Naive thymus-derived CD4-positive, alpha-beta T cell (primary cell): ENCODE measurements at regions not wholly inside any gene's neighbourhood (a gene's known extent, or its start where the extent isn't known, plus 50 kb on each side); places are given as distances from the start of the nearest gene placed in this dataset.
A peak's percentile ranks its signal among the peaks of the same experiment; 100 is the strongest.

ENCODE experiments used
- ATAC-seq: fragments of 150-1000 bp; cut with Tn5 transposase; 2 replicates; pipeline ENCODE4 v1.10.0; 2021; ENCODE audit warnings: mild to moderate bottlenecking, moderate library complexity
- CTCF ChIA-PET: fragments of 350-600 bp; sonication (Branson Sonifier 250); formaldehyde crosslinking; loops from one replicate; lab custom pipeline; 2021; ENCODE audit warnings: antibody characterized with exemption; lab: Charles Lee
- POLR2A ChIA-PET: fragments of 350-600 bp; sonication (Branson Sonifier 250); formaldehyde crosslinking; loops from one replicate; lab custom pipeline; 2021; ENCODE audit warnings: antibody characterized with exemption, inconsistent platforms; lab: Charles Lee
- DNase-seq, 9 donors: peaks; one replicate each; pipeline versions ENCODE4 v3.0.0 to v3.0.0-alpha.2; 2020 to 2022; ENCODE audit warnings: mixed read lengths in 1 of 9
- H3K27ac ChIP-seq: one replicate; pipeline ENCODE4 v1.7.0; 2013; ENCODE audit warnings: mild to moderate bottlenecking, low read depth, low read length, moderate library complexity
- H3K27me3 ChIP-seq, 2 donors: one replicate each; pipeline ENCODE4 v1.7.0; 2013; ENCODE audit warnings: low read length in 2 of 2, mild to moderate bottlenecking in 2 of 2, moderate library complexity in 2 of 2; ENCODE audit not compliant: control insufficient read depth in 2 of 2, insufficient read depth in 2 of 2
- H3K36me3 ChIP-seq, 3 experiments: 1 replicate in 2 of 3; 2 replicates in 1 of 3; pipeline ENCODE4 v1.7.0; 2013; ENCODE audit warnings: low read length in 3 of 3, mild to moderate bottlenecking in 3 of 3, moderate library complexity in 1 of 3; ENCODE audit not compliant: insufficient read depth in 3 of 3, control insufficient read depth in 2 of 3
- H3K4me1 ChIP-seq, 2 donors: one replicate each; pipeline ENCODE4 v1.7.0; 2013; ENCODE audit warnings: low read length in 2 of 2, mild to moderate bottlenecking in 2 of 2, moderate library complexity in 1 of 2; ENCODE audit not compliant: control insufficient read depth in 2 of 2, insufficient read depth in 2 of 2
- H3K4me3 ChIP-seq: 2 replicates; pipeline ENCODE4 v1.7.0; 2013; ENCODE audit warnings: mild to moderate bottlenecking, low read length
- H3K9me3 ChIP-seq, 3 experiments: 1 replicate in 2 of 3; 2 replicates in 1 of 3; pipeline ENCODE4 v1.7.0; 2013; ENCODE audit warnings: low read length in 3 of 3; ENCODE audit not compliant: control insufficient read depth in 2 of 3
- H3K27ac Mint-ChIP-seq, 9 donors: one replicate each; pipeline ENCODE4 v1.8.0; 2020 to 2022; ENCODE audit warnings: mixed read lengths in 9 of 9, mild to moderate bottlenecking in 8 of 9, moderate library complexity in 5 of 9, inconsistent platforms in 2 of 9
- H3K27me3 Mint-ChIP-seq, 5 donors: one replicate each; pipeline ENCODE4 v1.8.0; 2021 to 2022; ENCODE audit warnings: mixed read lengths in 5 of 5, mild to moderate bottlenecking in 1 of 5
- H3K36me3 Mint-ChIP-seq, 5 donors: one replicate each; pipeline ENCODE4 v1.8.0; 2020 to 2022; ENCODE audit warnings: mixed read lengths in 5 of 5, mild to moderate bottlenecking in 3 of 5, inconsistent platforms in 1 of 5
- H3K4me1 Mint-ChIP-seq, 7 donors: one replicate each; pipeline ENCODE4 v1.8.0; 2020 to 2022; ENCODE audit warnings: mixed read lengths in 7 of 7, mild to moderate bottlenecking in 3 of 7, inconsistent platforms in 1 of 7
- H3K4me3 Mint-ChIP-seq, 10 donors: one replicate each; pipeline ENCODE4 v1.8.0; 2020 to 2022; ENCODE audit warnings: mild to moderate bottlenecking in 10 of 10, mixed read lengths in 10 of 10, moderate library complexity in 6 of 10, inconsistent platforms in 2 of 10
- H3K9me3 Mint-ChIP-seq, 11 donors: one replicate each; pipeline ENCODE4 v1.8.0; 2020 to 2022; ENCODE audit warnings: mixed read lengths in 11 of 11, mild to moderate bottlenecking in 4 of 11, inconsistent platforms in 1 of 11, moderate library complexity in 1 of 11
- intact Hi-C, 2 donors: fragments of 100-400 bp; cut with micrococcal nuclease; formaldehyde crosslinking; loops; one replicate each; pipeline ENCODE4 v1.15.1; 2023

DNA sequence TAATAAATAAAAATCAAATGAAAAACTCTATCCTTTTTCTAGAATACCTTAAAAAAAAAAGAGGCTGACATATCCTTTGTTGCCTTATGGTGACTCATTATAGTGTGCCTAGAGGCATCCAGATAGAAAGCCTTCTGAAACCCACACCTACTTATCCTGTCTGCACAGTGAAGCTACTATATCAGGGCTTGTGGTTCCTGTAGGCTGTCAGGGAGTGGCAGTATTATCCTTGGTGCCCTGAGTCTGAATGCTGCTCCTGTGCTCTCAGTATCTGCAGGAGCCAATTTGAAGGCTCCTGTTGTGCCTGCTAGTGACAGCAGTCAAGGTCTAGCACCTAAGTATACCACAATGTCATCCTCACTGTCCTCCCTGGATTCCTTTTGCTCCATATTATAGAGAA, 168.4 kb upstream of the AVPR1A start:
- DNase-seq (no peak), ATAC-seq (no peak)
- Histone ChIP-seq H3K4me3 (no peak overlapping the region), H3K27ac (no peak overlapping the region), H3K4me1 (no peaks in the 10 kb centered on the region), H3K9me3 (no peaks in the 10 kb centered on the region), H3K27me3 (no peaks in the 10 kb centered on the region), H3K36me3 (no peaks in the 10 kb centered on the region)
- ChIA-PET CTCF (no interaction called here), POLR2A (no interaction called here)
- H3K27me3 Mint-ChIP-seq, result no peaks in the 10 kb centered on the region
- intact Hi-C loops, result no loop called here
- H3K9me3 Mint-ChIP-seq, result peaks cover 0 to 2% (median 0%) of the 10 kb centered on the region in 11 donors
- H3K4me3 Mint-ChIP-seq, result no peak overlapping the region
- H3K4me1 Mint-ChIP-seq, result peaks cover 0 to 10% (median 0%) of the 10 kb centered on the region in 7 donors
- no peak overlapping the region for H3K27ac Mint-ChIP-seq
- H3K36me3 Mint-ChIP-seq, result no peaks in the 10 kb centered on the region

DNA sequence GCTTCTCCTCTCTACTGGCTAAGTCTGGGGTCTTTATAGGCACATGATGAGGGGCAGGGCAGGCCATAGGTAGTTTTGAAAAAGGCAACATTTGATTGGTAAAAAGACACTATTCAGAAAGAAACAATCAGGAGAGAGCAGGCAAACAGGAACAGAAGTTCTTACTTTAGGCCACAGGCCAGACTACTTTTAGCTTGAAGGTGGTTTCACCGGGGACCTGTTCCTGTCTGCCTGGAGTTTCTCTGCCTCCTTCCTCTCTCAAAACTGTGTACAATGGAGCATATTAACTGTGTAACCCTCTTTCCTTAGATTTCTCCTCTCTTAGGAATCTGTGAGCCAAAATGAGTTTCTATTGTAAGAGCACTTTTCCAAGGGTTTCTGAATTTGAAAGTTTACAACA, 167.9 kb upstream of the AVPR1A start:
- ATAC-seq (no peak), DNase-seq (no peak)
- intact Hi-C loops, result no loop called here
- Mint-ChIP-seq H3K36me3 (no peaks in the 10 kb centered on the region), H3K27ac (no peak overlapping the region), H3K4me3 (no peak overlapping the region), H3K9me3 (peaks cover 0 to 2% (median 0%) of the 10 kb centered on the region in 11 donors), H3K27me3 (no peaks in the 10 kb centered on the region), H3K4me1 (peaks cover 0 to 10% (median 0%) of the 10 kb centered on the region in 7 donors)
- no peak overlapping the region for H3K4me3 ChIP-seq
- POLR2A ChIA-PET, result no interaction called here
- no peaks in the 10 kb centered on the region for H3K27me3 ChIP-seq
- H3K9me3 ChIP-seq, result no peaks in the 10 kb centered on the region
- CTCF ChIA-PET, result no interaction called here
- no peak overlapping the region for H3K27ac ChIP-seq
- no peaks in the 10 kb centered on the region for H3K4me1 ChIP-seq
- H3K36me3 ChIP-seq, result no peaks in the 10 kb centered on the region

DNA sequence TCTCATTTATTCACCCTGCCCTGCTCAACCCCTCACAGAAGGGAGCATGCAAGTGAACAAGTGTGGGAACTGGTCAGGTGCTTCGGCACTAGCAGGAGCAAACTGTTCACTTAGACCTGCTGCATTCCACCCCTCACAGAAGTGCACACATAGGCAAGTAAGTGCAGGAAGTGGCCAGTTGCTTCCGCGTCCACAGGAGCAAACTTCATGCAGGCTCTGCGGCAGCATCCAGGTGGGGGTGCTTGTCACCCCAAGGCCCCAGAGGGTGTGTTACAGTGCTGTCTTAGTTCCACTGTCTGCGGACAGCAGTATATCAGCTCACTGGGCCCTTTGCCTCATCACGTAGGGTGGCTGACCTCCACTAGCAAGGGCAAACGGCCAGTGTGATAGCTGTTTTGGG, 167.3 kb upstream of the AVPR1A start:
- H3K4me3 Mint-ChIP-seq, result no peak overlapping the region
- Histone ChIP-seq H3K27ac (no peak overlapping the region), H3K4me3 (no peak overlapping the region), H3K9me3 (no peaks in the 10 kb centered on the region), H3K4me1 (no peaks in the 10 kb centered on the region), H3K36me3 (no peaks in the 10 kb centered on the region), H3K27me3 (no peaks in the 10 kb centered on the region)
- H3K36me3 Mint-ChIP-seq, result no peaks in the 10 kb centered on the region
- no peak overlapping the region for H3K27ac Mint-ChIP-seq
- peaks cover 0 to 2% (median 0%) of the 10 kb centered on the region in 11 donors for H3K9me3 Mint-ChIP-seq
- ChIA-PET CTCF (no interaction called here), POLR2A (no interaction called here)
- peaks cover 0 to 10% (median 0%) of the 10 kb centered on the region in 7 donors for H3K4me1 Mint-ChIP-seq
- intact Hi-C loops, result no loop called here
- DNase-seq (no peak), ATAC-seq (no peak)
- no peaks in the 10 kb centered on the region for H3K27me3 Mint-ChIP-seq

DNA sequence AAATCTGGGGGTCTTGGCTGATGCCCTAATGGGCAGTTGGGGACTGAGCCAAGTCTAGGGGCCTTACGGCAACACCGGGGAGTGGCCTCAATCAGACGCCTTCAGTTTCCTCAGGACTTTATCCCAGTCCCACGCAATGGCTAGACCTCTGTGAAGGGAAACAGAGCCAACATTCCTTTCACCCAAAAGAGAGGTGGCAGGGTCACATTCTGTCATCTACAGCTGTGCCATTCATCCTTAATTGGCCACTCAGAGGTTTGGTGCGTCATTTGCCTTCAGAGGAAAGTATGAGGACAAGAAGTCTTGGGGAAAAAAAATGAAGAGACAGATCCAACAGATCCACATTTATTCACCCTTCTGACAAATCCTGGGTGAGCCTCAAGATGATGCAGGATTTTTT, 166.9 kb upstream of the AVPR1A start:
- no peaks in the 10 kb centered on the region for H3K27me3 ChIP-seq
- H3K4me3 ChIP-seq, result no peak overlapping the region
- H3K4me1 ChIP-seq, result no peaks in the 10 kb centered on the region
- ChIA-PET POLR2A (no interaction called here), CTCF (no interaction called here)
- no peaks in the 10 kb centered on the region for H3K36me3 Mint-ChIP-seq
- H3K9me3 ChIP-seq, result no peaks in the 10 kb centered on the region
- no peaks in the 10 kb centered on the region for H3K27me3 Mint-ChIP-seq
- H3K36me3 ChIP-seq, result no peaks in the 10 kb centered on the region
- DNase-seq (no peak), ATAC-seq (no peak)
- H3K27ac ChIP-seq, result no peak overlapping the region
- H3K9me3 Mint-ChIP-seq, result peaks cover 0 to 2% (median 0%) of the 10 kb centered on the region in 11 donors
- intact Hi-C loops, result no loop called here
- H3K4me1 Mint-ChIP-seq, result peaks cover 0 to 10% (median 0%) of the 10 kb centered on the region in 7 donors
- no peak overlapping the region for H3K4me3 Mint-ChIP-seq
- H3K27ac Mint-ChIP-seq, result no peak overlapping the region

- DNase-seq, result no peak
- Mint-ChIP-seq H3K4me1 (peaks cover 0 to 10% (median 0%) of the 10 kb centered on the region in 7 donors), H3K9me3 (peaks cover 0 to 2% (median 0%) of the 10 kb centered on the region in 11 donors), H3K27ac (no peak overlapping the region), H3K36me3 (no peaks in the 10 kb centered on the region), H3K4me3 (no peak overlapping the region), H3K27me3 (no peaks in the 10 kb centered on the region)
- peak; percentile 29 for ATAC-seq
- Histone ChIP-seq H3K4me3 (no peak overlapping the region), H3K36me3 (no peaks in the 10 kb centered on the region), H3K9me3 (no peaks in the 10 kb centered on the region), H3K27ac (no peak overlapping the region), H3K4me1 (no peaks in the 10 kb centered on the region), H3K27me3 (no peaks in the 10 kb centered on the region)
- ChIA-PET CTCF (no interaction called here), POLR2A (no interaction called here)
- intact Hi-C loops, result no loop called here
Observed at GRCh38 chr12:63317286-63317846, 166.4 kb upstream of the AVPR1A start.

DNA sequence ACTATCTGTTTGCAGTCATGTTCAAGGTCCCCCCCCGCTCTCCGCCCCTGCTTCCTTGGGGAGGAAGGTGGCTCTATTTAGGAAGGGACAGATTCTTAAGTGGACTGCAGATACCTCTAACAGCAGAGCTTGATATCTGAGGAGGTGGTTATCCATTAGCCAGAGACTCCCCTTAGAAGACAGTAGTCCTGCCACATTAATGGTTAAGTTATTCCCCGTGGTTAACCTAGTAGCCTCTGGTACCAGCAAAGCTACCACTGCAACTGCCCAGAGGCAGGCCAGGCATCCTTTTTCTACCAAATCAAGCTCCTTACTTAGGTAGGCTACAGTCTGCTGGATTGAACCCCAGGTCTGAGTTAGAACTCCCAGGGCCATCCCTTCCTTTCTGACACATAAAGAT, 162.1 kb upstream of the AVPR1A start:
- Histone ChIP-seq H3K4me1 (no peaks in the 10 kb centered on the region), H3K27me3 (no peaks in the 10 kb centered on the region), H3K9me3 (no peaks in the 10 kb centered on the region), H3K27ac (no peak overlapping the region), H3K36me3 (no peaks in the 10 kb centered on the region), H3K4me3 (no peak overlapping the region)
- intact Hi-C loops, result no loop called here
- ATAC-seq (no peak), DNase-seq (no peak)
- H3K9me3 Mint-ChIP-seq, result peaks cover 0 to 21% (median 4%) of the 10 kb centered on the region in 11 donors
- peaks cover 0 to 12% (median 0%) of the 10 kb centered on the region in 5 donors for H3K36me3 Mint-ChIP-seq
- ChIA-PET CTCF (no interaction called here), POLR2A (no interaction called here)
- H3K27ac Mint-ChIP-seq, result peak overlapping the region in 1 of 9 donors; percentile 43
- H3K4me3 Mint-ChIP-seq, result no peak overlapping the region
- H3K4me1 Mint-ChIP-seq, result no peaks in the 10 kb centered on the region
- peaks cover 0 to 6% (median 0%) of the 10 kb centered on the region in 5 donors for H3K27me3 Mint-ChIP-seq

DNA sequence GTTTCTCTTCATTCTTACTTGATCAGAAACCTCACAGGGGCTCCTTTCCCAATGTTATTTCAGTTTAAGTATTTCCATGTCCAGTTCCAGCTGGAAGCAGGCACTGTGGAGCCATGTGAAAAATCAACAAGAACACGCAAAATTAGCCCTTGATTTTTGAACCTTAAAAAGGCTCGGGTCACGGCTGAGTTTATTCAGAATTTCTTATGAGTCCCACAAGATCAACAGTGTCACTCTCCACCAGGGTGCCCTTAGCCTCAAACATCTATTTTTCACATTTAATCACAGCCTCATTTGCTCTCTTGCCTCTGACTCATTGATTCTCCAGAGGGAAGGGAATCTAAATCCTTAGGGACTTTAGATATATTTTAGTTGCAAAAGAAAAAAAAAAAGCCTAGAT, 157.7 kb upstream of the AVPR1A start:
- no peak overlapping the region for H3K4me3 Mint-ChIP-seq
- H3K9me3 Mint-ChIP-seq, result peaks cover 0 to 21% (median 3%) of the 10 kb centered on the region in 11 donors
- intact Hi-C loops, result no loop called here
- Histone ChIP-seq H3K9me3 (no peaks in the 10 kb centered on the region), H3K4me3 (no peak overlapping the region), H3K27ac (no peak overlapping the region), H3K27me3 (no peaks in the 10 kb centered on the region), H3K4me1 (no peaks in the 10 kb centered on the region), H3K36me3 (no peaks in the 10 kb centered on the region)
- peaks cover 0 to 12% (median 0%) of the 10 kb centered on the region in 5 donors for H3K36me3 Mint-ChIP-seq
- H3K27ac Mint-ChIP-seq, result no peak overlapping the region
- H3K4me1 Mint-ChIP-seq, result no peaks in the 10 kb centered on the region
- CTCF ChIA-PET, result no interaction called here
- POLR2A ChIA-PET, result no interaction called here
- peaks cover 0 to 6% (median 0%) of the 10 kb centered on the region in 5 donors for H3K27me3 Mint-ChIP-seq
- ATAC-seq, result no peak
- no peak for DNase-seq
